B cell (primary cell): ENCODE measurements at regions not wholly inside any gene's neighbourhood (a gene's known extent, or its start where the extent isn't known, plus 50 kb on each side); places are given as distances from the start of the nearest gene placed in this dataset.

Source experiments
- ATAC-seq: fragments of 200-7000 bp; cut with Tn5 transposase; one replicate; pipeline ENCODE4 v1.10.0; 2021; ENCODE audit warnings: low read depth, mild to moderate bottlenecking, moderate number of reproducible peaks, moderate library complexity
- CTCF ChIA-PET: fragments of 350-600 bp; sonication (Branson Sonifier 250); formaldehyde crosslinking; loops from one replicate; lab custom pipeline; 2021; ENCODE audit warnings: antibody characterized with exemption, inconsistent platforms; lab: Charles Lee
- POLR2A ChIA-PET: fragments of 350-600 bp; sonication (Branson Sonifier 250); formaldehyde crosslinking; loops from one replicate; lab custom pipeline; 2021; ENCODE audit warnings: antibody characterized with exemption; lab: Charles Lee
- DNase-seq: peaks from one replicate; pipeline ENCODE4 v3.0.0; 2013
- H2AFZ ChIP-seq: 2 replicates; pipeline ENCODE4 v1.6.1; 2012; ENCODE audit warnings: mild to moderate bottlenecking, low read depth, low read length; ENCODE audit not compliant: insufficient read depth, poor library complexity, severe bottlenecking
- H3K27ac ChIP-seq, 2 donors: 1 replicate in 1 of 2; 2 replicates in 1 of 2; pipeline ENCODE4 v1.5.1; 2012 to 2013; ENCODE audit warnings: low read length in 2 of 2, mild to moderate bottlenecking in 2 of 2, moderate library complexity in 1 of 2
- H3K27me3 ChIP-seq, 4 experiments: fragments of 200-600 bp in 1 of 4; sonication (generic) in 1 of 4; replicated peaks in 1 of 4; 1 replicate in 2 of 4; 2 replicates in 2 of 4; pipeline versions ENCODE4 v1.6.1 to v1.7.0; 2013 to 2016; ENCODE audit warnings: low read length in 3 of 4, mild to moderate bottlenecking in 2 of 4, mixed read lengths in 1 of 4, moderate library complexity in 1 of 4; ENCODE audit not compliant: insufficient read depth in 4 of 4, control insufficient read depth in 3 of 4; ENCODE audit errors: control extremely low read depth in 1 of 4
- H3K36me3 ChIP-seq, 2 experiments: replicated peaks in 1 of 2; 1 replicate in 1 of 2; 2 replicates in 1 of 2; pipeline versions ENCODE4 v1.6.1 to v1.7.1; 2013; ENCODE audit warnings: low read length in 1 of 2; ENCODE audit not compliant: insufficient read depth in 2 of 2, control insufficient read depth in 1 of 2; ENCODE audit errors: control extremely low read depth in 1 of 2, extremely low read depth in 1 of 2
- H3K4me1 ChIP-seq, 2 donors: fragments of 200-600 bp in 1 of 2; sonication (generic) in 1 of 2; 1 replicate in 1 of 2; 2 replicates in 1 of 2; pipeline versions ENCODE4 v1.5.1 to v1.6.1; 2013 to 2017; ENCODE audit warnings: low read length in 2 of 2; ENCODE audit not compliant: control insufficient read depth in 2 of 2, insufficient read depth in 2 of 2
- H3K4me2 ChIP-seq: replicated peaks from 2 replicates; pipeline ENCODE3; 2012; ENCODE audit warnings: mild to moderate bottlenecking, low read depth, low read length; ENCODE audit not compliant: poor library complexity, severe bottlenecking
- H3K4me3 ChIP-seq, 5 experiments: fragments of 200-600 bp in 1 of 5; sonication (generic) in 1 of 5; 1 replicate in 3 of 5; 2 replicates in 2 of 5; pipeline versions ENCODE4 v1.5.1 to v1.7.0; 2011 to 2016; ENCODE audit warnings: low read length in 4 of 5, mild to moderate bottlenecking in 4 of 5, low read depth in 2 of 5, control low read depth in 1 of 5, moderate library complexity in 1 of 5; ENCODE audit not compliant: insufficient read depth in 1 of 5; ENCODE audit errors: control extremely low read depth in 1 of 5, extremely low read depth in 1 of 5
- H3K79me2 ChIP-seq: fragments of 200-600 bp; sonication (generic); one replicate; pipeline ENCODE4 v1.6.0; 2016; ENCODE audit warnings: low read length; ENCODE audit not compliant: control insufficient read depth, insufficient read depth
- H3K9ac ChIP-seq: fragments of 200-600 bp; sonication (generic); 2 replicates; pipeline ENCODE4 v1.6.1; 2017; ENCODE audit warnings: mild to moderate bottlenecking, low read length, moderate library complexity
- H3K9me3 ChIP-seq, 3 donors: one replicate each; pipeline versions ENCODE4 v1.6.1 to v1.7.1; 2013; ENCODE audit warnings: low read length in 2 of 3; ENCODE audit not compliant: control insufficient read depth in 2 of 3, insufficient read depth in 1 of 3; ENCODE audit errors: control extremely low read depth in 1 of 3
- H4K20me1 ChIP-seq: 2 replicates; pipeline ENCODE4 v1.6.0; 2012; ENCODE audit warnings: mild to moderate bottlenecking, low read length; ENCODE audit not compliant: insufficient read depth, control insufficient read depth, poor library complexity, severe bottlenecking
- H3K27ac Mint-ChIP-seq: one replicate; pipeline ENCODE4 v1.8.0; 2021; ENCODE audit warnings: mixed read lengths
- H3K27me3 Mint-ChIP-seq: one replicate; pipeline ENCODE4 v1.8.0; 2021; ENCODE audit warnings: mixed read lengths
- H3K4me1 Mint-ChIP-seq: one replicate; pipeline ENCODE4 v1.8.0; 2021; ENCODE audit warnings: mixed read lengths
- H3K4me3 Mint-ChIP-seq: one replicate; pipeline ENCODE4 v1.8.0; 2021; ENCODE audit warnings: mixed read lengths
- H3K9me3 Mint-ChIP-seq: one replicate; pipeline ENCODE4 v1.8.0; 2022; ENCODE audit warnings: mixed read lengths; ENCODE audit not compliant: insufficient read depth
- EZH2 ChIP-seq: IDR thresholded peaks from 2 replicates; pipeline ENCODE4 v1.6.1; 2012; ENCODE audit warnings: borderline replicate concordance, low read depth, mild to moderate bottlenecking, moderate library complexity, low read length; ENCODE audit not compliant: insufficient read depth, poor library complexity, severe bottlenecking
- whole genome bisulfite sequencing: methylation state at CpG from one replicate; pipeline ENCODE4 v1.1.5; 2013; ENCODE audit warnings: missing lambda C conversion rate; ENCODE audit not compliant: insufficient coverage; 5-methylcytosine and 5-hydroxymethylcytosine counted together
- intact Hi-C: fragments of 100-400 bp; cut with micrococcal nuclease; formaldehyde crosslinking; loops from one replicate; pipeline ENCODE4 v1.10.0; 2022
- TF ChIP-seq, protein P1 (sequence below): fragments of 200-600 bp; IDR thresholded peaks from one replicate; pipeline ENCODE4 v1.8.0; 2022; ENCODE audit warnings: antibody characterized with exemption, mild to moderate bottlenecking

DNA sequence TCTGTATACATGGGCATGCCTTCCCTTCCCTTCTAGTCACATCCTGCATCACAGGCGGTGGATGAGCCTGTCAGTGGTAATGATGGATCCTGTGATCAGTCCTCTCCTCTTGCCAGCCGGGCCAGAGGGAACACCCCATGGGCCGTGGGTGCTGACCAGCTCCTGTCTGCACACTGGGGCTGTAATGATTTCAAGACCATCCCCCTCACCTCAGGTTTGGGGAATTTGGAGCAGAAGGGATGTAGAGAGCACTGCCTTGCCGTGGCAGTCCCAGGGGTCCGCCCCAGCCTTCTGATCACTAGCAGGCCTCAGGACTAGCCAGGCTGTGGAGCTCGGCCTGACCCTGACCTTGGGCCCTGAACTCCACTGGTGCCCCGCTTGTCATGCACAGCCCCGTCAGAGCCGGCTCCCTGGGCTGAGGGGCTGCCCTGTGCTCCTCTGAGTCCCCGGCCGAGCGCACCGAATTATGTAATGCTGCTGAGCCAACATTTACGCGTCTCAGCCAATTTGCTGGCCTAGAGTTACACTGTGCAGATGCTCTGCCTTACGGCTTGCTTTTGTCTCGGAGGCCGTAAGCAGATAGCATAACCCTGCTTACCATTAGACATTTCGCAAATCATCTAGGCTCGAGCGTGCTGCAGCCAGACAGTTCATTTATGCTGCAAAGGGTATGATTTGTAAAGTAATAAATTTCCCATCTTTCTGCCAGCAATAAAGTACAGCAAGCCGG lies 155.3 kb downstream of the MACROH2A1 start:
- Histone ChIP-seq H3K9me3 (no peaks in the 10 kb centered on the region), H3K27me3 (no peaks in the 10 kb centered on the region), H3K36me3 (no peaks in the 10 kb centered on the region), H3K4me2 (no peak overlapping the region), H3K79me2 (no peaks in the 10 kb centered on the region), H3K27ac (no peak overlapping the region), H4K20me1 (no peaks in the 10 kb centered on the region), H3K4me1 (no peaks in the 10 kb centered on the region), H3K4me3 (no peak overlapping the region), H3K9ac (no peak overlapping the region), H2AFZ (no peak overlapping the region)
- CTCF ChIA-PET: no interaction called here
- WGBS: 92% methylated on average over 15 of the region's 22 CpGs
- H3K27ac Mint-ChIP-seq: no peak overlapping the region
- H3K4me1 Mint-ChIP-seq: no peaks in the 10 kb centered on the region
- no peak for TF ChIP-seq EZH2
- DNase-seq: no peak
- no peak overlapping the region for H3K4me3 Mint-ChIP-seq
- no peaks in the 10 kb centered on the region for H3K9me3 Mint-ChIP-seq
- POLR2A ChIA-PET: no interaction called here
- intact Hi-C loops: no loop called here
- ATAC-seq: no peak
- H3K27me3 Mint-ChIP-seq: no peaks in the 10 kb centered on the region

DNA sequence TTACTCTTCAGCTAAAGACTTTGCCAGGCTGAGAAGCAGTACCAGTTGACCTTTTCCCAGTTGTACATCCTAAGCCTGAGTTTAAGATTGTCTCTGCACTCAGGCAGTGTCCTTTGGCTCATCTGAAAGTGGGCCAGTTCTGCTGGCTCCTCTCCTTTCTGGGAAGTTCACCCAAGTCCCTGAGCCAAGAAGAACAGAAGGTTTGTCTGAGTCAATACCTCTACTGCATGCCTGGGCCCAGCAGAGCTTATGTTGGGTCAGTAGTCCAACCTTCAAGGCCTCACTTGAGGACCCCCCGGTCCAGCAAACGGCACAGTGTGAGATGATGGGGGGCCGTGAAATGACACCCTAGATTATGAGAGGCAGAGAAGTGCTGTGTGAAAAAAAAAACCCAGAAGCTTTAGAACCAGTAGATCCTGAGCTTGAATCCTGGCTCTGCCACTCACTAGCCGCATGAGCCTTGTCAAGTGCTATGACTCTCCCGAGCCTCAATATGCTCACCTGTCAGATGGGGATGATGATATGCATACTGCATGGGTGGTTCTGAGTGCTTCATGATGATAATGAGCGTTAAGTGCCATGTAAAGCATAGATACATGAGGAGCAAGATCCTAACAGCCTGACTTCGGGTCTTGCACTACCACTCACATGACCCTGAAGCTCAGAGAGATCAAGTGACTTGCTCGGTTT lies 156.0 kb downstream of the MACROH2A1 start:
- no peaks in the 10 kb centered on the region for H3K79me2 ChIP-seq
- no peaks in the 10 kb centered on the region for H3K9me3 ChIP-seq
- Mint-ChIP-seq H3K27ac (no peak overlapping the region), H3K9me3 (no peaks in the 10 kb centered on the region), H3K27me3 (no peaks in the 10 kb centered on the region), H3K4me3 (no peak overlapping the region), H3K4me1 (no peaks in the 10 kb centered on the region)
- POLR2A ChIA-PET: no interaction called here
- no peak overlapping the region for H3K9ac ChIP-seq
- no peak overlapping the region for H3K27ac ChIP-seq
- no peak for ATAC-seq
- CTCF ChIA-PET: no interaction called here
- intact Hi-C loops: no loop called here
- no peak overlapping the region for H2AFZ ChIP-seq
- H3K27me3 ChIP-seq: no peaks in the 10 kb centered on the region
- no peak overlapping the region for H3K4me2 ChIP-seq
- no peak for DNase-seq
- 79% methylated on average over 4 of the region's 8 CpGs for WGBS
- no peak overlapping the region for H3K4me3 ChIP-seq
- H4K20me1 ChIP-seq: no peaks in the 10 kb centered on the region
- H3K4me1 ChIP-seq: no peaks in the 10 kb centered on the region
- TF ChIP-seq, protein P1, sequence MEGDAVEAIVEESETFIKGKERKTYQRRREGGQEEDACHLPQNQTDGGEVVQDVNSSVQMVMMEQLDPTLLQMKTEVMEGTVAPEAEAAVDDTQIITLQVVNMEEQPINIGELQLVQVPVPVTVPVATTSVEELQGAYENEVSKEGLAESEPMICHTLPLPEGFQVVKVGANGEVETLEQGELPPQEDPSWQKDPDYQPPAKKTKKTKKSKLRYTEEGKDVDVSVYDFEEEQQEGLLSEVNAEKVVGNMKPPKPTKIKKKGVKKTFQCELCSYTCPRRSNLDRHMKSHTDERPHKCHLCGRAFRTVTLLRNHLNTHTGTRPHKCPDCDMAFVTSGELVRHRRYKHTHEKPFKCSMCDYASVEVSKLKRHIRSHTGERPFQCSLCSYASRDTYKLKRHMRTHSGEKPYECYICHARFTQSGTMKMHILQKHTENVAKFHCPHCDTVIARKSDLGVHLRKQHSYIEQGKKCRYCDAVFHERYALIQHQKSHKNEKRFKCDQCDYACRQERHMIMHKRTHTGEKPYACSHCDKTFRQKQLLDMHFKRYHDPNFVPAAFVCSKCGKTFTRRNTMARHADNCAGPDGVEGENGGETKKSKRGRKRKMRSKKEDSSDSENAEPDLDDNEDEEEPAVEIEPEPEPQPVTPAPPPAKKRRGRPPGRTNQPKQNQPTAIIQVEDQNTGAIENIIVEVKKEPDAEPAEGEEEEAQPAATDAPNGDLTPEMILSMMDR: no peak
- no peak for TF ChIP-seq EZH2
- no peaks in the 10 kb centered on the region for H3K36me3 ChIP-seq
